8988T (cell line): ENCODE measurements at regions not wholly inside any gene's neighbourhood (a gene's known extent, or its start where the extent isn't known, plus 50 kb on each side); places are given as distances from the start of the nearest gene placed in this dataset.

ENCODE experiments used
- DNase-seq: peaks from one replicate; pipeline ENCODE4 v3.0.0; 2011

GRCh38 chr2:126527836-126528490 lies 128.0 kb upstream of the GYPC start:
- no peak for DNase-seq

GRCh38 chr2:126531029-126531428 lies 124.9 kb upstream of the GYPC start:
- no peak for DNase-seq

- no peak for DNase-seq
Observed at GRCh38 chr2:126534478-126534877, 121.5 kb upstream of the GYPC start.

- DNase-seq, result no peak
Observed at GRCh38 chr2:126535408-126535807, 120.5 kb upstream of the GYPC start.

- DNase-seq, result no peak
Observed at GRCh38 chr2:126536605-126537200, 119.3 kb upstream of the GYPC start.

GRCh38 chr2:126539101-126539500 lies 116.9 kb upstream of the GYPC start:
- DNase-seq, result no peak

DNA sequence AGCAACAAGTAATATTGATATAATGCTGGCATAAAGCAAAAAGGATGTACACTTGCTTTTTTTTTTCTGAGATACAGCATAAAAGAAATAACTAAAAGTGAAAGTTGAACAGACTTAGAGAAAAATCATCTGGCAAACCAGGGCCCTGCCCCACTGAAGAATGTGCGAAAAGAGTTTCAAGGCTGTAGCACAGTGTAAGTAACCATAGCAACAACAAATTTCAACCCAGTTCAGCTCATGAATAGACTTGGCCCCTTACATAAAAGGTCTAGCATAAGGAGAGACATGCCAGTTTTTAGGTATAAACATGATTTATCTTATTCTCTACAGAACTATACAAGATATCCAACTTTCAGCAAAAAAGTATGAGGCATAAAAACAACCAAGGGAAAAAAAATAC lies 113.7 kb upstream of the GYPC start:
- DNase-seq, result no peak

DNA sequence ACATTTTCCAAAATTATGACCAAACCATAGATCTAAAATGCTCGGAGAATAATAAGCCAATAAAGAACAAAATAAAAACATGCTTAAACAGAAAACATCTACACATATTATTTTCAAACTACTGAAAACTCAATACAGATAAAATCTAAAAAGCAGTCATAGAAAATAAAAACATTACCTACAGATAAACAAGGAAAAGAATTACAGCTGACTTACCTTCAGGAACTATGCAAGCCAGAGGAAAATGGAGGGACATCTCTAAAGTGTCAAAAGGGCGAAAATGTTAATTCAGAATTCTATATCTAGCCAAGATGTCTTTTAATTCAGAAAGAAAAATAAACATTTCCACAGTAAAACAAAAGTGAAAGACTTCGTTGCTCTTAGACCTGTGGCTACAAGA lies 112.9 kb upstream of the GYPC start:
- no peak for DNase-seq

DNA sequence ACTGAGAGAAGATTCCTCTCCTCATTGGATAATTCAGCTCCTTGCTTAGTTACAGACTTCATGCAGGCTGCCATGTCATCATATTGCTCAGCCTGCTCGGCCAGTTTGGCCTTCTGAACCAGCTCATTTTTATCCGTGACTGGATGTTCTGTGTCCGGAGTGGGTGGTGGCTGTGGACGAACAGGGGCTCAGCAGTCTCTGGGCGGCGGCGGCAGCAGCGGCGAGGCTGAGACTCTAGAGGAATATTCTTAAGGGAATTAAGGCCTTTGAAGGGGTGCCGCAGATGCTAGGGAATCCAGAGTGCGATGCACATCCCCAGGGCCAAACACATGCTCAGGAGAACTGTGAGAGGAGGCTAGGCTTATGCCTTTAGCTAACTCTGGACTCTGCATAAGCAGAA lies 97.9 kb upstream of the GYPC start:
- no peak for DNase-seq

GRCh38 chr2:126568734-126569133 lies 87.2 kb upstream of the GYPC start:
- no peak for DNase-seq

DNA sequence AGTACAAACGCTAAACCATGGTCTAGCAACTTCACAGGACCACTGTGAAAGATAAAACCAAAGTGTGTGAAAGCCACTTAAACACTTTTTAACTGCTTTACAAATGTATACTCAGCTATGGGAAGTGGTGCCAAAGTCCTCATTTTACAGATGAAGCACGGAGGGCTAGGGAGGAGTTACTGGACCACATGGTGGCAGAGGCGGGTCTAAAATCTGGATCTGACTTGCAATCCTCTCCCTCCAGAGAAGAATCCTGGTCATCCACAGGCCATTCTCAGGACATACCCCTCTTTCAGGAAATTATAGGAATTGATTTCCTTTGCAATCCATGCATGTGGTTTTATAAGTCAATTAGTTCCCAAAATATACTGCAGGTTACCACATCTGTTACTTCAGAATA lies 84.6 kb upstream of the GYPC start:
- no peak for DNase-seq

DNA sequence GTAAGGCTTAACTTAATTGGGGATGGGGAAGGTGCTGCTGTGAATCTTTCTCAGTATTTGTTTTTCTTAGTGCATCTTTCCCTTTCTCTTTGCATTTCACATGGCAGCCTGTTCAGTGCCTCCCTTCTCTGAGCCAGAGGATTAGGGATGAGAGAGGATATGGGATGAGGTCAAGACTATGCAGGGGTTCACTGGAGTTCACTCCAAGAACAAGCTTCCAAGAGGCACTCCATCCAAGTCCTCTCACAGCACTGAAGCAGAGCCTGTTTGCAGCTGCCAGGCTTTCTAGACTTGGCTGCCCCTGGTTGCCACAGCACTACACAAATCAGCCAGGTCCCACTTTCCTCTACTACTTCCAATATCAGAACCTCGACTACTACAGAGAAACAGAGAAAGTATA lies 80.3 kb upstream of the GYPC start:
- no peak for DNase-seq

- DNase-seq, result no peak
Observed at GRCh38 chr2:126579868-126580267, 76.1 kb upstream of the GYPC start.

- DNase-seq, result no peak
Observed at GRCh38 chr2:126586317-126586716, 69.6 kb upstream of the GYPC start.

DNA sequence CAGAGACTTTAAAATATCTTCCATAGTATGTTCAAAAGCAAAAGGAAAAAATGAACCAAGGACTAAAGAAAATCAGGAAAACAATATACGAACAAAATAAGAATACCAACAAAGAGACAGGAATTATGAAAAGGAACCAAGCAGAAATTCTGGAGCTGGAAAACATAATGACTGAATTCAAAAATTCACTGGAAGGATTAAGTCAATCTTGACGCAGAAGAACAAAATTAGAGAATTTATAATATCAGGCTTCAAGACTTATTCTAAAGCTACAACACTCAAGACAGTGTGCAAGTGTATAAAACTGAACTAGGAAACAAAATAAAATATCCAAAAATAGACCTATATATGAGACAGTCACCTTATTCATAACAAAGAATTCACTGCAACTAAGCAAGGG lies 56.9 kb upstream of the GYPC start:
- DNase-seq, result no peak

- no peak for DNase-seq
Observed at GRCh38 chr2:126600742-126601141, 55.2 kb upstream of the GYPC start.

DNA sequence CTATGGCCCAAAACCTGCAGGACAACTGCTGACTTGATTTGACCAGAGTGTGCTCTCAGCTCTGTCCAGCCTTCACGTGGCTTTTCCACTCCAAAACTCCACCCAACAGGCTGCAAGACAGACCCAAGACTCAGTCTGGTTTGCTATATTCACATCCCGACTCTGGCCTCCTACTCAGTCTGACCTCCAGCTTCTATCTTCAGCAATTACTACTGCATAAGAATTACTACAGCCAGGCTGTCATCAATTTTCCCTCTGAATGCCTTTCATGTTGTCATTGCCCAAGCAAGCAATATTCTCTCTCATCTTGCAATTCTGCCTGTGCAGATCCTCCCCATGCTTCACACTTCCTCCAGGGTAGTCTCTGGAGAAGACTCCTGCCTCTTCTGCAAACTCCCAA lies 53.6 kb upstream of the GYPC start:
- no peak for DNase-seq
